CD4-positive, alpha-beta T cell treated with Interferon alpha-2 for 1 hour (primary cell): ENCODE measurements at regions not wholly inside any gene's neighbourhood (a gene's known extent, or its start where the extent isn't known, plus 50 kb on each side); places are given as distances from the start of the nearest gene placed in this dataset.
"Not testable (repeated sequence)": the region's sequence is repeated elsewhere in the genome, so short reads cannot be mapped to it uniquely, and the experiment has no call there.

Source experiments
- DNase-seq, 2 donors: peaks; one replicate each; pipeline ENCODE4 v3.0.0-alpha.2; 2020 to 2022

- no peak for DNase-seq
Measured at GRCh38 chr9:106060885-106061284, 366.5 kb downstream of the TMEM38B start.

GRCh38 chr9:106062250-106062649 is 367.9 kb downstream of the TMEM38B start:
- DNase-seq: no peak

GRCh38 chr9:106065136-106065535 is 370.8 kb downstream of the TMEM38B start:
- no peak for DNase-seq

- DNase-seq: no peak
Measured at GRCh38 chr9:106065579-106066214, 371.4 kb downstream of the TMEM38B start.

GRCh38 chr9:106066940-106067524 is 372.7 kb downstream of the TMEM38B start:
- DNase-seq: no peak

DNA sequence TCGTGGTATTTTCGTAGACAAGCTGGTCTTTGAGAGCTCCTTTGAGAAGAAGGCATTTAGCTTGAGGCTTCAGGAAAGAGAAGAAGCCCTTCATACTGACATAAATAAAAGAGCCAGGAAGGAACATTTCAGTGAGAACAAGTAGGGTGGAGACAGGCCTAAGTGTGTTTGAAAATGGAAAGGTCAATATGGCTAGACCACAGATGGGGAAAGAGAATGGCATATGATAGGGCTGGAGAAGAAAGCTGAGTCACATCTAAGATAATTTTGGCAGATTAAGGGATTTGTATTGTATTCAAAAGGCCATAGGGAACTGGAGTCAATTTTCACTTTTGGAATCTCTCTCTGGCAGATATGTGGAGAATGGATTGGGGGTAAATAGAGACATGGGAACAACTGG is 374.9 kb downstream of the TMEM38B start:
- DNase-seq: no peak

GRCh38 chr9:106072421-106072820 is 378.1 kb downstream of the TMEM38B start:
- DNase-seq: no peak

DNA sequence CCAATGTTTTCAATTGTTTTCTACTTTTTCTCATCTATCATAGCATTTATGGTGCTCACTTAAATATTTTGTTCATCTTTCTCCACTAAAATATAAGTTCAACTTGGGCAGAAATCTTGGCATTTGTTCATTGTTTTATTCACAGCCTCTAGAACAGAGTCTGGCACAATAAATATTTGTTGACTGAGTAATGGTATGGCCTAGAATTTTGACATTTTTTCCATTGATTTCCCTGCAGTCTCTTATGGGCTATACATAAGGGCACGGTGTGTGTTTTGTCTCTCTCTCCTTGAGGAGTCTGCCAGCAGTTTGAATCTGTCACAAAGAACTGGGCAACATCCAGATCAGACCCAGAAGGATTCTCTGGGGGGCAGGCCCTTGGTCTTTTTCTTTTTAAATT is 379.7 kb downstream of the TMEM38B start:
- no peak for DNase-seq

DNA sequence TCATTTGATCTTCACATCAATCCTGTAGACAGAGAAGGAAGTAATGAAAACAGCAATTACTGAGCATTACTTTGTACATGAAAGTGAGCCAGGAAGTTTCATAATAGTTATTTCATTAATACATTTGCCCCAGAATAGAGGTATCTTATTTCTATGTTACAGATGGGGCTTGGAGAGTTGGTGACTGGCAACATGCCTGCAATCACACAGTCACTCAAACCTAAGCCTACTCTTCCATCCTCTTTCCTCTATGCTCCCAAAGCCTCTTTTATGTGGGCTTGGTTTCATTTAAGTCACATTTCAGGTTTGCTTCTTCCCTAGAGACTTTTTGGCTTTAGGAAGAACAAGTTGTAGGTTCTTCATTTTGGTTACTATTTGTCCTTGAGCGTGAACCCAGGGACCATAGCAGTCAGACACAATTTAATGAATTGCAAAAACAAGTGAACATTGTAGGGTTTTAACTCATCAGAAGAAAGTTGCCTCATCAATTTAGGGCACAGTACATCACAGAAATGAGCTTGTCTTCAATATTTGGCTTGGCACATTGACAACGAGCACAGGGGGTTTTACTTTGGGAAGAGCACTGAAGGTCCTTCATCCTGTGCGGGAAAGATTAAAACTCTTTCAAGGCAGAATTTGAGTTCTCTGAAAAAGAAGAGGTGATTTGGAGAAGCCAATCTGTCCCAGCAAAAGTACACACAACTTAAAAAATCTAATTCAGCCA is 381.1 kb downstream of the TMEM38B start:
- DNase-seq: no peak

DNA sequence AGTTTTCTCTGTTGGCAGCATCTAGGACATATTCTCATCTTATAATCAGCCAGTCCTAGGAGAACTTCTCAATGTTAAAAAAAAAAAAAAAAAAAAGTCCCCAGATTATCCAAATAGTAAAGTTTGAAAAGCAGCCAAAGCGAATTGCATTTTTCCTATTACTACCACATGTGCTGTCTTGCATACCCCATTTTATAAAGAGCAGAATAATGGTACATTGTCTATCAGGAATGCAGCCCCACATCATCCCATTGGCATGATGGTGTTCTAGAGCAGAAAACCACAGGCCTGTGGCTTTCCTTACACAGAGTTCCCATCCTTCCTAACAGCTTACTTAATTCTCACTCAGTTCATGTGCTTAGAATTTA is 381.6 kb downstream of the TMEM38B start:
- no peak for DNase-seq

GRCh38 chr9:106076711-106077110 is 382.4 kb downstream of the TMEM38B start:
- DNase-seq: no peak

GRCh38 chr9:106077731-106078130 is 383.4 kb downstream of the TMEM38B start:
- no peak for DNase-seq

DNA sequence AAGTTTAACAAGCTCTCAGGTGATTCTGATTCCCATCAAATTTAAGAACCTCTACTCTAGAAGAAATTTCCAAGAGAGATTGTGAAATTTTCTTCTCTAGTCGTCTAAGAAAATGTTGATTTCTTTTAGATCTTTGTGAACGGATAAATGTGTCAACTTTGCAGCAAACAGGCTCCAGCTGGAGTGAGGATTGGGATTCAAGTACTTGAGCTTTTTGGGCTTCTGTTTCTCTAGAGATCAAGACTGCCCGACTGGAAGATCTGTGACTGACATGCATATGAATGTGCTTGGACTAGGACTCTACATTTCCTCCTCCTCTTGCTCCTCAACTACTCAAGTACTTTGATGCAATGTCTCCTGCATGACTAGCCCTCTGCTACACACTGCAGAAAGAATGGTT is 388.3 kb downstream of the TMEM38B start:
- DNase-seq: no peak

GRCh38 chr9:106084702-106085101 is 390.4 kb downstream of the TMEM38B start:
- no peak for DNase-seq

DNA sequence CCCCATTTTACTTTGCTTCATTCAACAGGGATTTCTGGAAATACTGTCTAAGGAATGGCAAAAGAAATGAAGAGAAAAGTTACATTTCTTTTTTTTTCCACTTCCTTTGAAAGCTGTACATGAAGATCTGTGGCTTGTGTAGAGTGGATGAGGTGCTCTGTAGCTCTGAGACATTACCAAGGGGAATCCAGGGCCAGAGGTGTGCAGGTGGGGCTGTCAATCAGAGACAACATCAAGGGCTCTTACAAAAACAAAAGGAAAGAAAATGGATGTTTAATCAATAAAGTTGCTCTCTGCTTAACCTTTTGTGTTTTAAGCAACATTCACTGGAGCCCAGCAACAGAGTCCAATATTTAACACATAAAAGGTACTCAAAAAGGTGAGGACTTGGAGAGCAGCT is 391.1 kb downstream of the TMEM38B start:
- no peak for DNase-seq

GRCh38 chr9:106092083-106092482 is 397.7 kb downstream of the TMEM38B start:
- no peak for DNase-seq

DNA sequence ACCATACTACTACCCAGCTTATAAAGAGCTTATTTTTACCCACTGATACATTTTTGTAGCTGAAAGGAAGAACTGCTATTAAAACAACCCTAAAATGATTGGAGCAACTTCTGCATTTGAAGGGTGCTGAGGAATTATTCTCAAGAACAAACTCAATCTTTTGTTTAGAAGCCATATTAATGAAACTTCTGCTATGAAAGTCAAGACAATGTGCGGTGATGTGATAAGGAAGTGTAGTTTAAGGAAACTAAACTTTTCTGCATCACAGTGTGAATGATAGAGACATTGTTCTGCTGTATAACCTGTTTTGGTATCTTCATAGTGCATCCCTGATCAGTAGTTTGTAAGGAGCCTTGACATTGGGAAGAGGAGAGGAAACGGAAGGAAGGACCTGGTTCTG is 408.5 kb downstream of the TMEM38B start:
- no peak for DNase-seq

DNA sequence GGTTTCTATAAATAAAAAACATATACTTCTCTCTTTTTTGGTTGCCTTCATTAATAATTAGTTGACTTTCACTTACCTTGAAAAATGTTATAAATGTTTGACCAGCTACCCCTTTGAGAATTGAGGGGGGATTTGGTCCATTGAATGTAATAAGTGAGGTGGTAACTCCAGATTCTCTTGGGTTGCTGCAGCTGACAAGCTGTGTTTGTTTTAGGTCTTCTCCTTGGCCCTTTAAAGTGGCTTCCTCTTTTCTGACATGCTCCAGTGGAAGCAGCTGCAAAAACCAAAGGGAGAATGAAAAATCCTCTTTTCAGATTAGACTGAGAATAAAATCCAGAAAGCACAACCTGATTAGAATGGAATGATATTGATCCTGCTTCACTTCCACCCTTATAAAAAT is 410.5 kb downstream of the TMEM38B start:
- DNase-seq: no peak

- DNase-seq: no peak
Measured at GRCh38 chr9:106106396-106106795, 412.1 kb downstream of the TMEM38B start.

DNA sequence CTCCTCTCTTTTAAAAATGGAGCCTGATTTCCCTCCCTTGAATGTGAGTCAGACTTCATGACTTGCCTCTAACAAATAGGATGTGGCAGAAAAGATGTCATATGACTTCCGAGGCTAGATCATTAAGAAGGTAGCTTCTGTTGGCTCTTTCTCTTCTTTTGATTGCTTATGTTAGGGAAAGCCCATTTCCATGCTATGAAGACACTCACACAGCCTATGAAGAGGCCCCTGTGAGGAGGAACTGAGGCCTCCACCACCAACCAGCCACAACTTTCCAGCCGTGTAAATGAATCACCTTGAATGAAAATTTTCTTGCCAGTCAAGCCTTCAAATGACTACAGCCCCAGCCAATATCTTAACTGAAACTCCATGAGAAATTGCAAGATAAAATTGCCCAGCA is 413.4 kb downstream of the TMEM38B start:
- DNase-seq: no peak

DNA sequence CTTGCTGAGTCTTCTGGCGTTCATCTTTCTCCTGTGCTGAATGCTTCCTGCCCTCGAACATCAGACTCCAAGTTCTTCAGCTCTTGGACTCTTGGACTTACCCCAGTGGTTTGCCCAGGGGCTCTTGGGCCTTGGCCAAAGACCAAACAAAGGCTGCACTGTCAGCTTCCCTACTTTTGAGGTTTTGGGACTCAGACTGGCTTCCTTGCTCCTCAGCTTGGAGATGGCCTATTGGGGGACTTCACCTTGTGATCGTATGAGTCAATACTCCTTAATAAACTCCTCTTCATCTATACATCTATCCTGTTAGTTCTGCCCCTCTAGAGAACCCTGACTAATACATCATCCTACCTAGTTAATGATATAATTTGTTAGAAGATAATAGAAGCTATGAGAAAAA is 415.4 kb downstream of the TMEM38B start:
- not testable (repeated sequence) for DNase-seq

- no peak for DNase-seq
Measured at GRCh38 chr9:106110483-106110882, 416.1 kb downstream of the TMEM38B start.

- no peak for DNase-seq
Measured at GRCh38 chr9:106111039-106111730, 416.8 kb downstream of the TMEM38B start.

GRCh38 chr9:106112935-106113334 is 418.6 kb downstream of the TMEM38B start:
- DNase-seq: no peak
